ENCODE measurements at regions not wholly inside any gene's neighbourhood (a gene's known extent, or its start where the extent isn't known, plus 50 kb on each side); places are given as distances from the start of the nearest gene placed in this dataset.

DNA sequence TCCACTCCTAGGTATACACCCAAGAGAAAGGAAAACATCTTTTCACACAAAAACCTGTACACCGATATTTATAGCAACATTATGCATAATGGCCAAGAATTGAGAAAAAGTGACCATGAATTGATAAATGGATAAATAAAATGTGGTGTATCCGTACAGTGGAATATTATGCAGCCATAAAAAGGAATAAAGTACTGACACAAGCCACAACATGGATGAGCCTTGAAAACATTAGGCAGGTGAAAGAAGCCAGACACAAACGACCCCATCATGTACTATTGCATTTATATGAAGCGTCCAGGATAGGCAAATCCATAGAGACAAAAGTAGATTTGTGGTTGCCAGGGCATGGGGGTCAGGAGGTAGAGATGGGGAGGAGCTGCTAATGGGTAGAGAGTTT lies 64.2 kb upstream of the SLC6A6 start:
- TF ChIP-seq, protein P1, sequence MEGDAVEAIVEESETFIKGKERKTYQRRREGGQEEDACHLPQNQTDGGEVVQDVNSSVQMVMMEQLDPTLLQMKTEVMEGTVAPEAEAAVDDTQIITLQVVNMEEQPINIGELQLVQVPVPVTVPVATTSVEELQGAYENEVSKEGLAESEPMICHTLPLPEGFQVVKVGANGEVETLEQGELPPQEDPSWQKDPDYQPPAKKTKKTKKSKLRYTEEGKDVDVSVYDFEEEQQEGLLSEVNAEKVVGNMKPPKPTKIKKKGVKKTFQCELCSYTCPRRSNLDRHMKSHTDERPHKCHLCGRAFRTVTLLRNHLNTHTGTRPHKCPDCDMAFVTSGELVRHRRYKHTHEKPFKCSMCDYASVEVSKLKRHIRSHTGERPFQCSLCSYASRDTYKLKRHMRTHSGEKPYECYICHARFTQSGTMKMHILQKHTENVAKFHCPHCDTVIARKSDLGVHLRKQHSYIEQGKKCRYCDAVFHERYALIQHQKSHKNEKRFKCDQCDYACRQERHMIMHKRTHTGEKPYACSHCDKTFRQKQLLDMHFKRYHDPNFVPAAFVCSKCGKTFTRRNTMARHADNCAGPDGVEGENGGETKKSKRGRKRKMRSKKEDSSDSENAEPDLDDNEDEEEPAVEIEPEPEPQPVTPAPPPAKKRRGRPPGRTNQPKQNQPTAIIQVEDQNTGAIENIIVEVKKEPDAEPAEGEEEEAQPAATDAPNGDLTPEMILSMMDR (IDR thresholded peaks at IDR 0.05) = no peak
- no peak for TF ChIP-seq POLR2A (IDR thresholded peaks at IDR 0.05)

Data from thyroid gland (tissue), 4 donors.